Fibroblast of lung (primary cell): ENCODE measurements at regions not wholly inside any gene's neighbourhood (a gene's known extent, or its start where the extent isn't known, plus 50 kb on each side); places are given as distances from the start of the nearest gene placed in this dataset.

Experiments
- DNase-seq, 2 donors: peaks; one replicate each; pipeline versions ENCODE4 v3.0.0 to v3.0.0-alpha.2; 2010; ENCODE audit warnings: low read depth in 2 of 2
- H2AFZ ChIP-seq: 2 replicates; pipeline ENCODE4 v1.5.1; 2012; ENCODE audit warnings: low read length, control low read depth, inconsistent platforms
- H3K27ac ChIP-seq: 2 replicates; pipeline ENCODE4 v1.5.1; 2011; ENCODE audit warnings: low read length, control low read depth; ENCODE audit not compliant: insufficient read depth
- H3K27me3 ChIP-seq: 2 replicates; pipeline ENCODE4 v1.5.1; 2011; ENCODE audit warnings: mild to moderate bottlenecking, low read length; ENCODE audit not compliant: control insufficient read depth, insufficient read depth
- H3K36me3 ChIP-seq: 2 replicates; pipeline ENCODE4 v1.5.1; 2011; ENCODE audit warnings: low read length; ENCODE audit not compliant: control insufficient read depth, insufficient read depth
- H3K4me1 ChIP-seq: 2 replicates; pipeline ENCODE4 v1.5.1; 2011; ENCODE audit warnings: low read length; ENCODE audit not compliant: control insufficient read depth, insufficient read depth; ENCODE audit errors: extremely low read depth
- H3K4me2 ChIP-seq: 2 replicates; pipeline ENCODE4 v1.5.1; 2011; ENCODE audit warnings: low read length, control low read depth; ENCODE audit not compliant: insufficient read depth; ENCODE audit errors: extremely low read depth
- H3K4me3 ChIP-seq, 4 experiments: fragments of 200-600 bp in 1 of 4; sonication (generic) in 1 of 4; replicated peaks in 1 of 4; 2 replicates each; pipeline ENCODE4 v1.5.1; 2011 to 2016; ENCODE audit warnings: low read length in 4 of 4, low read depth in 3 of 4, mild to moderate bottlenecking in 3 of 4, control low read depth in 2 of 4, inconsistent platforms in 1 of 4, mixed read lengths in 1 of 4; ENCODE audit not compliant: insufficient read depth in 1 of 4; ENCODE audit errors: control extremely low read depth in 1 of 4
- H3K79me2 ChIP-seq: 2 replicates; pipeline ENCODE4 v1.5.1; 2012; ENCODE audit warnings: mild to moderate bottlenecking, low read length, inconsistent platforms; ENCODE audit not compliant: control insufficient read depth, insufficient read depth
- H3K9ac ChIP-seq: 2 replicates; pipeline ENCODE4 v1.5.1; 2011; ENCODE audit warnings: mild to moderate bottlenecking, low read length, control low read depth; ENCODE audit not compliant: insufficient read depth
- H3K9me3 ChIP-seq: 2 replicates; pipeline ENCODE4 v1.5.1; 2012; ENCODE audit warnings: low read depth, low read length; ENCODE audit not compliant: control insufficient read depth, insufficient read depth
- H4K20me1 ChIP-seq: 2 replicates; pipeline ENCODE4 v1.5.1; 2011; ENCODE audit warnings: low read length; ENCODE audit not compliant: control insufficient read depth, insufficient read depth; ENCODE audit errors: extremely low read depth
- CTCF ChIP-seq, 2 donors: IDR thresholded peaks in 1 of 2; conservative IDR thresholded peaks in 1 of 2; 1 replicate in 1 of 2; 2 replicates in 1 of 2; pipeline ENCODE4 v1.5.1; 2011 to 2012; ENCODE audit warnings: low read length in 2 of 2, control low read depth in 1 of 2, inconsistent platforms in 1 of 2, low read depth in 1 of 2, mild to moderate bottlenecking in 1 of 2
- EZH2 ChIP-seq: IDR thresholded peaks from 2 replicates; pipeline ENCODE4 v1.5.1; 2012; ENCODE audit warnings: low read length, control low read depth, mild to moderate bottlenecking; ENCODE audit errors: missing control alignments

GRCh38 chr9:124118894-124119293 lies 107.3 kb downstream of the LHX2 start:
- H3K27ac ChIP-seq = no peak overlapping the region
- no peaks in the 10 kb centered on the region for H4K20me1 ChIP-seq
- no peaks in the 10 kb centered on the region for H3K36me3 ChIP-seq
- H3K9me3 ChIP-seq = no peaks in the 10 kb centered on the region
- H3K4me1 ChIP-seq = no peaks in the 10 kb centered on the region
- H2AFZ ChIP-seq = no peak overlapping the region
- no peak overlapping the region for H3K4me2 ChIP-seq
- no peaks in the 10 kb centered on the region for H3K79me2 ChIP-seq
- no peaks in the 10 kb centered on the region for H3K27me3 ChIP-seq
- no peak overlapping the region for H3K9ac ChIP-seq
- H3K4me3 ChIP-seq = no peak overlapping the region
- TF ChIP-seq CTCF (conservative IDR thresholded peaks at IDR 0.05 in 1 of 2, IDR thresholded peaks at IDR 0.05 in 1 of 2; ENCODE audit: low read depth in 1 of 2, low read length in 2 of 2) = no peak
- no peak for TF ChIP-seq EZH2
- DNase-seq = no peak

GRCh38 chr9:124120272-124120671 lies 108.7 kb downstream of the LHX2 start:
- no peak for TF ChIP-seq EZH2
- no peaks in the 10 kb centered on the region for H3K9me3 ChIP-seq
- no peak overlapping the region for H3K27ac ChIP-seq
- H3K27me3 ChIP-seq = no peaks in the 10 kb centered on the region
- no peak overlapping the region for H2AFZ ChIP-seq
- no peak for DNase-seq
- H4K20me1 ChIP-seq = no peaks in the 10 kb centered on the region
- H3K36me3 ChIP-seq = no peaks in the 10 kb centered on the region
- H3K4me3 ChIP-seq = no peak overlapping the region
- no peak overlapping the region for H3K9ac ChIP-seq
- H3K4me1 ChIP-seq = no peaks in the 10 kb centered on the region
- H3K79me2 ChIP-seq = no peaks in the 10 kb centered on the region
- no peak overlapping the region for H3K4me2 ChIP-seq

- Histone ChIP-seq H3K9ac (no peak overlapping the region), H3K4me2 (no peak overlapping the region), H3K79me2 (no peaks in the 10 kb centered on the region), H3K36me3 (no peaks in the 10 kb centered on the region), H3K4me1 (no peaks in the 10 kb centered on the region), H4K20me1 (no peaks in the 10 kb centered on the region), H3K27ac (no peak overlapping the region), H3K4me3 (no peak overlapping the region), H3K9me3 (no peaks in the 10 kb centered on the region), H2AFZ (no peak overlapping the region), H3K27me3 (no peaks in the 10 kb centered on the region)
- TF ChIP-seq EZH2 (no peak), CTCF (conservative IDR thresholded peaks at IDR 0.05 in 1 of 2, IDR thresholded peaks at IDR 0.05 in 1 of 2; ENCODE audit: low read depth in 1 of 2, low read length in 2 of 2) (no peak)
- no peak for DNase-seq
These were observed 110.2 kb downstream of the LHX2 start for GRCh38 chr9:124121725-124122124.

- no peaks in the 10 kb centered on the region for H3K9me3 ChIP-seq
- H4K20me1 ChIP-seq = no peaks in the 10 kb centered on the region
- no peak overlapping the region for H3K9ac ChIP-seq
- no peak for TF ChIP-seq CTCF (conservative IDR thresholded peaks at IDR 0.05 in 1 of 2, IDR thresholded peaks at IDR 0.05 in 1 of 2; ENCODE audit: low read depth in 1 of 2, low read length in 2 of 2)
- no peak for TF ChIP-seq EZH2
- H3K4me2 ChIP-seq = no peak overlapping the region
- H3K27ac ChIP-seq = no peak overlapping the region
- no peaks in the 10 kb centered on the region for H3K79me2 ChIP-seq
- H3K4me1 ChIP-seq = no peaks in the 10 kb centered on the region
- H3K36me3 ChIP-seq = no peaks in the 10 kb centered on the region
- H3K4me3 ChIP-seq = no peak overlapping the region
- peak in 1 of 2 donors; percentile 25 for DNase-seq
- H3K27me3 ChIP-seq = no peaks in the 10 kb centered on the region
- H2AFZ ChIP-seq = no peak overlapping the region
These were observed 110.8 kb downstream of the LHX2 start for GRCh38 chr9:124122321-124122720.
